ENCODE measurements at regions not wholly inside any gene's neighbourhood (a gene's known extent, or its start where the extent isn't known, plus 50 kb on each side); places are given as distances from the start of the nearest gene placed in this dataset.
"Not testable (repeated sequence)": the region's sequence is repeated elsewhere in the genome, so short reads cannot be mapped to it uniquely, and the experiment has no call there.

DNA sequence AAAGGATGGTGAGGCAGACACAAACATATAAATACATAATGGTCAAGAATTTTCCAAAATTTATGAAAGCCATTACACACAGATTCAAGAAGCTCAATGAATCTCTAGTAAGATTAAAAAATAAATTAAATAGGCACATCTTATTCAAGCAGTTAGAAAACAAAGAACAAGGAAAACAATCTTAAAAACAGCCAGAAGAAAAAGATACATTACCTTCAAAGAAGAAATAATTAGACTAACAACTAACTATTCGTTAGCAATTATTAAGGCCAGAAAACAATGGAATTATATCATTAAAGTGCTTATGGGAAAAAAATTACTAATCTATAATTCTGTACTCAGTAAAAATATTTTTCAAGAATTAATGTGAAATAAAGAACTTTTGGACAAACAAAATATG lies 593.1 kb downstream of the EBF1 start:
- Histone ChIP-seq H3K4me1 (ENCODE audit: control insufficient read depth, insufficient read depth, low read length) (no peaks in the 10 kb centered on the region), H3K9me3 (ENCODE audit: control insufficient read depth, low read length) (no peaks in the 10 kb centered on the region), H3K4me3 (ENCODE audit: low read length) (no peak overlapping the region), H3K36me3 (ENCODE audit: control insufficient read depth, insufficient read depth, low read length) (no peaks in the 10 kb centered on the region), H3K27me3 (ENCODE audit: control insufficient read depth, insufficient read depth, low read length) (no peaks in the 10 kb centered on the region), H3K9ac (ENCODE audit: low read length) (no peak overlapping the region)

DNA sequence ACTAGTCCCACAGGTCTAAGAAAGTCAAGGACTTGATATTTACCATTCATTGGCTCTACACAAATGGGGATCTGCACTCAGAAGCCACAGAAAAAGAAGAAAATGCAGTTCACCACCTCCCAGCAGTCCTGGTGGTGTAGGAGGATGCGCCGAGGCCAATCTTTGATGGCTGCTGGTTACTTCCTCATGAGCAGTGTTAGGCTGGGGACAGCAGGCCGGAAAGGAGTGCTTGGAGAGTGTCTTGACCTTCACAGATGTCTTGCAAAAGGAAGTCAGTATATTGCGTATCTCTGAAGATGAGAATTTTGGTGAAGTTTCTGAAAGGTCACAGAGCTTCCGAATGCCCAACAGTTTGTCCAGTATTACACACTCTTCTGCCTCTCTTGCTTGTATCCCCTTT lies 597.0 kb downstream of the EBF1 start:
- Histone ChIP-seq H3K4me1 (ENCODE audit: control insufficient read depth, insufficient read depth, low read length) (no peaks in the 10 kb centered on the region), H3K27me3 (ENCODE audit: control insufficient read depth, insufficient read depth, low read length) (no peaks in the 10 kb centered on the region), H3K4me3 (ENCODE audit: low read length) (no peak overlapping the region), H3K36me3 (ENCODE audit: control insufficient read depth, insufficient read depth, low read length) (no peaks in the 10 kb centered on the region), H3K9ac (ENCODE audit: low read length) (no peak overlapping the region), H3K9me3 (ENCODE audit: control insufficient read depth, low read length) (no peaks in the 10 kb centered on the region)

DNA sequence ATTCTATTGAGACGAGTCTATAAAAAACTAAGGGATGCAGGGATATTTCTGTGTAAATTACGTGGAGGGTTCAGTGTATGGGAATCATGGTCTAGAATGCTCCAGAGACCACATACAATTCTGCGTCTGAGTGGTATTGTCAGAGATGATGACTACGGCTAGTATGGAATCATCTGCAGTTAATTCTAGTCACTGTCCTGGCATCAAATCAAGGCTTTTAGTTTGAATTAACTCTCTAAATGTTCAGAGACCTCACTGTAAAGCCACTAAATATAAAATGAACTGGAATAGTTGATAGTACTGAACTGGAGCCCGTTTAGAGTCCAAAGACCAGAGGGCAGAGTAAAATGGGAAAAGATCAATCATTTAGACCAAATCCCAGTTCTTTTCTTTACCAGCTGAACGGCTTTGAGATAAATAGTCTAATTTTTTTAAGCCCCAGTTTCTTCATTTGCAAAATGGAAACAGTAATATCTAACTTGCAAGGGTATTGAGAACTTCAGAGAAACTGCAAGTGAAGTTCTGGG lies 599.8 kb downstream of the EBF1 start:
- H3K4me1 ChIP-seq (ENCODE audit: control insufficient read depth, insufficient read depth, low read length) = no peaks in the 10 kb centered on the region
- no peak overlapping the region for H3K9ac ChIP-seq (ENCODE audit: low read length)
- no peak overlapping the region for H3K4me3 ChIP-seq (ENCODE audit: low read length)
- H3K27me3 ChIP-seq (ENCODE audit: control insufficient read depth, insufficient read depth, low read length) = no peaks in the 10 kb centered on the region
- no peaks in the 10 kb centered on the region for H3K36me3 ChIP-seq (ENCODE audit: control insufficient read depth, insufficient read depth, low read length)
- no peaks in the 10 kb centered on the region for H3K9me3 ChIP-seq (ENCODE audit: control insufficient read depth, low read length)

DNA sequence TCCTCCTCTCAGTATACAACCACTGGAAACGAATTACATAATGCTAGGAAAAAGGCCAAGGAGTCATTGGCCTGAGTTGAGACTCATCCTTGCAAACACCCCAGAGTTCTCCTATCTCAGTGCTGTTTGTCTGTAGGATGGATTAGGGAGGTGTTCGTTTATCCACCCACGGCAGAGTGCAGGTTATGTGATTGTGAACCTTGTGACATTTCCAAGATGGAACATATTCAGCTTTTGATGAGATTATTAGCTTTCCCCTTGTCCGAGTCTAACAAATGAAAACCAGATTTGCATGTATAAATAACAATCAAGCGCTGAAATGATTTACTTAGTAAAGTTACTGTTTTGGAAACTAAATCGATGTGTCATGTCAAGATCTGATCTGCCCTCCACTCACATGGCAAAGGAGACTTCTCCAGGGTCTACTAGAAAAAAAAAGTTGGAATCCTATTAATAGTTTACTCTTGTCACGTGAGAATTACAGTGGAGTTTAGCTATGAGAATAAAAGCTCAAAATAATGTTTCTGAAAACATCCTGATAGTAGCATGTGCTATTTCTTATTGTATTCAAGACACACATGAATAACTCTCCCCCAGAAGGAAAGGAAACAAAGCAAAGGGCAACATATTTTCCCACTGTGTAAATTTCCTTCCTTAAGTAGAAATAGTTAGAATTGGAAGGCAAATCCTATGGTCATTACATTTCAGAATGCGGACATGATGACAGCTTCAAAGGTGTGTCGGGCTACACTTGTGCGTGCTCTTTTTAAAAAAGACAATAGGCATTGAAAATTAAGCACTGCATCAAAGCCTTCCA lies 600.4 kb downstream of the EBF1 start:
- H3K36me3 ChIP-seq (ENCODE audit: control insufficient read depth, insufficient read depth, low read length) = no peaks in the 10 kb centered on the region
- no peaks in the 10 kb centered on the region for H3K9me3 ChIP-seq (ENCODE audit: control insufficient read depth, low read length)
- H3K27me3 ChIP-seq (ENCODE audit: control insufficient read depth, insufficient read depth, low read length) = no peaks in the 10 kb centered on the region
- no peak overlapping the region for H3K9ac ChIP-seq (ENCODE audit: low read length)
- no peak overlapping the region for H3K4me3 ChIP-seq (ENCODE audit: low read length)
- H3K4me1 ChIP-seq (ENCODE audit: control insufficient read depth, insufficient read depth, low read length) = no peaks in the 10 kb centered on the region

DNA sequence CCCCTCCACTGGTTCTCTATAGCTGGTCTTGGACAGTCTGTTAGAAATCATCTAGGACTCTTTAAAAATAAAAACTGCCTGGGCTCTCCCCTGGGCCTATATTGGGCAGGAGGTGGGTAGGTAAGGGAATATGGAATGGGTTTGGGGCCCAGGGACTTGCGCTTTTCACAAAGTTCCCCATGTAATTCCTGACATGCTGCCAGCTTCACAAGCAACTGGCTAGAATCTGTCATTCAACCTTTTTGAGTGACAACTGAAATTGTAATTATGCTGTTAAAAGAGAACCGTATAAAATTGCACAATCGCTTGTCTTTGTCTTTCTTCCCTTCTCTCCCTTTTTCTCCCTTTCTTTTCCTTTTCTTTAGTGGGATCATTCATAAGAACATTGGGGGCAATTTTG lies 603.1 kb downstream of the EBF1 start:
- Histone ChIP-seq H3K4me3 (ENCODE audit: low read length) (no peak overlapping the region), H3K36me3 (ENCODE audit: control insufficient read depth, insufficient read depth, low read length) (no peaks in the 10 kb centered on the region), H3K27me3 (ENCODE audit: control insufficient read depth, insufficient read depth, low read length) (no peaks in the 10 kb centered on the region)

DNA sequence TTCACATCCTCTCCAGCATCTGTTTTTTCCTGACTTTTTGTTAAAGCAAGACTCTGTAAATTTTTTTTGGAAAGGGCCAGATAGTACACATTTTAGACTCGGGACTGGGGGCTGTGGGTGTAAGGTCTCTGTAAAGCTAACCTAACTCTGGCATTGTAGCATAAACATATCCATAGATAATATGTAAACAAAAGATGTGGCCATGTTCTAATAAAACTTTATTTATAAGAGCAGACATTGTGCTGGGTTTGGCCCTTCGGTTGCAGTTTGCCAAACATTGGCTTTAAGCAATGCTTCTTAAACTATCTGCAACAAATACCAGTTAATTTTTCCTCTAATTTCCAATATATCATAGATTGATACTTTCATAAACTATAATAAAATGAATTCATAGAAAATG lies 605.2 kb downstream of the EBF1 start:
- no peaks in the 10 kb centered on the region for H3K9me3 ChIP-seq (ENCODE audit: control insufficient read depth, low read length)
- H3K4me1 ChIP-seq (ENCODE audit: control insufficient read depth, insufficient read depth, low read length) = no peaks in the 10 kb centered on the region
- H3K4me3 ChIP-seq (ENCODE audit: low read length) = no peak overlapping the region
- no peaks in the 10 kb centered on the region for H3K27me3 ChIP-seq (ENCODE audit: control insufficient read depth, insufficient read depth, low read length)
- H3K9ac ChIP-seq (ENCODE audit: low read length) = no peak overlapping the region
- no peaks in the 10 kb centered on the region for H3K36me3 ChIP-seq (ENCODE audit: control insufficient read depth, insufficient read depth, low read length)

More for the DNA sequence above, 603.1 kb downstream of the EBF1 start:
- Histone ChIP-seq H3K9ac (ENCODE audit: low read length) (no peak overlapping the region), H3K9me3 (ENCODE audit: control insufficient read depth, low read length) (no peaks in the 10 kb centered on the region), H3K4me1 (ENCODE audit: control insufficient read depth, insufficient read depth, low read length) (no peaks in the 10 kb centered on the region)

DNA sequence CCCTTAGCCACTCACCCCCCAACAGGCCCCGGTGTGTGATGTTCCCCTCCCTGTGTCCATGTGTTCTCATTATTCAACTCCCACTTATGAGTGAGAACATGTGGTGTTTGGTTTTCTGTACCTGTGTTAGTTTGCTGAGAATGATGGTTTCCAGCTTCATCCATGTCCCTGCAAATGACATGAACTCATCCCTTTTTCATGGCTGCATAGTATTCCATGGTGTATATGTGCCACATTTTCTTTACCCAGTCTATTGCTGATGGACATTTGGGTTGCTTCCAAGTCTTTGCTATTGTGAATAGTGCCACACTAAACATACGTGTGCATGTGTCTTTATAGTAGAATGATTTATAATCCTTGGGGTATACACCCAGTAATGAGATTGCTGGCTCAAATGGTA lies 605.7 kb downstream of the EBF1 start:
- not testable (repeated sequence) for H3K36me3 ChIP-seq (ENCODE audit: control insufficient read depth, insufficient read depth, low read length); H3K9me3 ChIP-seq (ENCODE audit: control insufficient read depth, low read length); H3K4me1 ChIP-seq (ENCODE audit: control insufficient read depth, insufficient read depth, low read length); H3K4me3 ChIP-seq (ENCODE audit: low read length); H3K27me3 ChIP-seq (ENCODE audit: control insufficient read depth, insufficient read depth, low read length); H3K9ac ChIP-seq (ENCODE audit: low read length)

DNA sequence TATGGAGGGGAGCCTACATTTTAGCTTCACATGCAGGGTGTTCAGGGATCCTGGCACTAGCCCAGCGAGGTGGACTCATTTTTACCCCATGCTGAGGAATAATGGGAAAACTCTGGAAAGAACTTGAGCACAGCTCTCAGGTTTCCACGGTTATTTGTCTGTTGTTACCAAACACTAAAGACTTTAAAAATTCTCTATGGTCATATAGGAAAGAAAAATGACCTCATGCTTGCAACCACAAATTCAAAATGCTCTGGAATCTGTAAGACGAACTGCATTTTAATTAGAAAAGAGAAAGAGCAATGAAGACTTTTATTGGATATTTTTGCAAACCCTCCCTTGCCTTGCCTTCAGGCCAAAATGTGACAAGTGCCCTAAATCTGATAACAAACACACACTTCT lies 606.9 kb downstream of the EBF1 start:
- Histone ChIP-seq H3K36me3 (ENCODE audit: control insufficient read depth, insufficient read depth, low read length) (no peaks in the 10 kb centered on the region), H3K9ac (ENCODE audit: low read length) (no peak overlapping the region), H3K4me1 (ENCODE audit: control insufficient read depth, insufficient read depth, low read length) (no peaks in the 10 kb centered on the region), H3K27me3 (ENCODE audit: control insufficient read depth, insufficient read depth, low read length) (no peaks in the 10 kb centered on the region), H3K9me3 (ENCODE audit: control insufficient read depth, low read length) (no peaks in the 10 kb centered on the region), H3K4me3 (ENCODE audit: low read length) (no peak overlapping the region)

DNA sequence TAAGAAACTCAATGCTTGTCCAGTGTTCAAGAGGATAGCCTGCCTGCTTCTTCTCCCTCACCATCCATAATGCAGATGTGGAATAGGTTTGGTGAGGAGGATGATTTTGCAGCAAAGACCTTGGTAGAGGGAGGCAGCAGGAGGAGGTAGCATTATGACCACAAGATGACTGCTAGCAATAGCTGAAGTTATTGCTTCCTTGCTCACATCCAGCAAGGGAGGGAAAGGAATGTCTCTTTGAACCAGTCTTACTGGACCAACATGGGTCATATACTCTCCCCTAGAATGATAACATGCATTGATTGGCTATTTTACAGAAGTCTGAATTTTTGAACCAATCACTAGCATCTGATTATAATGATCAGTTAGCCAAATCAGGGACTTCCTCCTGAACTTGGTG lies 607.6 kb downstream of the EBF1 start:
- H3K9me3 ChIP-seq (ENCODE audit: control insufficient read depth, low read length) = no peaks in the 10 kb centered on the region
- H3K36me3 ChIP-seq (ENCODE audit: control insufficient read depth, insufficient read depth, low read length) = no peaks in the 10 kb centered on the region
- H3K27me3 ChIP-seq (ENCODE audit: control insufficient read depth, insufficient read depth, low read length) = no peaks in the 10 kb centered on the region
- H3K4me3 ChIP-seq (ENCODE audit: low read length) = no peak overlapping the region
- H3K9ac ChIP-seq (ENCODE audit: low read length) = no peak overlapping the region
- no peaks in the 10 kb centered on the region for H3K4me1 ChIP-seq (ENCODE audit: control insufficient read depth, insufficient read depth, low read length)

DNA sequence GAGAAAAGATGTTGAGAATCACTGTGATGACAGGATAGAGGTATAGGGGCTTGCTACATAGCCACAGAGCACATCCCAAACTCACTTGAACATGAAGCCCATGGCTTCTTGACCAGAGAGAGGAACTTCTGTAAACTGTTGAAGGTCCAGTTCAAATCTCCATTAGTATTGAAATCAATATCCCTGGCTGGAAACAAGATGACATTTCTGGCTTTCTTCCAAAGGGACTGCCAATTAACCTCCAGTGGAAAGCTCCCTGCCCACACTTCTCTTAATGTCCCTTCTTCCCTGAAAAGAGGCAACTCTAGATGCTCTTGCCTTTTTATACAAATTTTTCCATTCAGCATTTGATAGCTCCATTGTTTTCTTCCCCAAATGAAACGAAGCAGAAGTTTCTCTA lies 612.1 kb downstream of the EBF1 start:
- H3K4me1 ChIP-seq (ENCODE audit: control insufficient read depth, insufficient read depth, low read length) = no peaks in the 10 kb centered on the region

DNA sequence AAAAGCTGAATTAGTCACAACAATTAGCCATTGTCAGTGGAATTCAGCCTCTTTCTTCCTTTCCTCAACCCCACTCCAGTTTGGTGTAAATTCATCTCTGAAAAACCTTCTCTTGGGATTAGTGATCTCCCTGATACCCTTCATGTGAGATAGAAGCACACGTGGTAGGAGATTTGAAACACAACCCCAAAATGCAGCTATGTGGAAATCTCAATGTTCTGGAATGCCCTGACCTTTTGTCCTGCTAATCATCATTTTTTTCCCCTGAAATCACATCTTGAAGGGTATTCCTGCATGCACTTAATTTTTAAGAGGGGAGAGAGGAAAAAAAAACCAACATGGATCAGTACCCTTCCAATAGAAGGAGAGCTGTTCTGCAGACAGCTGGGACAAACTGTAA lies 612.6 kb downstream of the EBF1 start:
- H3K4me3 ChIP-seq (ENCODE audit: low read length) = no peak overlapping the region
- no peaks in the 10 kb centered on the region for H3K27me3 ChIP-seq (ENCODE audit: control insufficient read depth, insufficient read depth, low read length)
- no peaks in the 10 kb centered on the region for H3K9me3 ChIP-seq (ENCODE audit: control insufficient read depth, low read length)
- H3K9ac ChIP-seq (ENCODE audit: low read length) = no peak overlapping the region
- no peaks in the 10 kb centered on the region for H3K4me1 ChIP-seq (ENCODE audit: control insufficient read depth, insufficient read depth, low read length)
- no peaks in the 10 kb centered on the region for H3K36me3 ChIP-seq (ENCODE audit: control insufficient read depth, insufficient read depth, low read length)

More for the DNA sequence above, 612.1 kb downstream of the EBF1 start:
- Histone ChIP-seq H3K36me3 (ENCODE audit: control insufficient read depth, insufficient read depth, low read length) (no peaks in the 10 kb centered on the region), H3K4me3 (ENCODE audit: low read length) (no peak overlapping the region), H3K9me3 (ENCODE audit: control insufficient read depth, low read length) (no peaks in the 10 kb centered on the region), H3K27me3 (ENCODE audit: control insufficient read depth, insufficient read depth, low read length) (no peaks in the 10 kb centered on the region), H3K9ac (ENCODE audit: low read length) (no peak overlapping the region)

DNA sequence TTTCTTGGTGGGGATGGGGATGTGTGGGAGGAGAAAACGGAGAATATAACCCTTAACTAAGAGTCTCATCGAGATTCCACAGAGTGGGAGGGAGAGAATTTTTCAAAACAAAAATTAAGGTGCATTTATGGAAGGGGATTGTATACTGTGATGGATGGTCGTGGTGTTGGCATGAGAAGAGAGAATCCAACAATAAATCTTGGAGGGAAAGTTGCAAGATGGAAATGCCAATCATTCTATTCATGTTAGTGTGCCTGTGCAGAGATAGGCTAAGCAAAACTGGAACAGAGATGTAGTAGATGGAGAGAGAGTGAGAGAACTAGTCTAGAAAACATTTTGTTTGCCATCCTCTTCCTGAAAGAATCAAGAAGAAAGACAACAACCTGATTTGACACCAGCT lies 613.1 kb downstream of the EBF1 start:
- H3K9me3 ChIP-seq (ENCODE audit: control insufficient read depth, low read length) = no peaks in the 10 kb centered on the region
- H3K36me3 ChIP-seq (ENCODE audit: control insufficient read depth, insufficient read depth, low read length) = no peaks in the 10 kb centered on the region
- no peak overlapping the region for H3K4me3 ChIP-seq (ENCODE audit: low read length)
- no peaks in the 10 kb centered on the region for H3K4me1 ChIP-seq (ENCODE audit: control insufficient read depth, insufficient read depth, low read length)
- no peak overlapping the region for H3K9ac ChIP-seq (ENCODE audit: low read length)
- no peaks in the 10 kb centered on the region for H3K27me3 ChIP-seq (ENCODE audit: control insufficient read depth, insufficient read depth, low read length)
